ENCODE measurements at regions not wholly inside any gene's neighbourhood (a gene's known extent, or its start where the extent isn't known, plus 50 kb on each side); places are given as distances from the start of the nearest gene placed in this dataset.

DNA sequence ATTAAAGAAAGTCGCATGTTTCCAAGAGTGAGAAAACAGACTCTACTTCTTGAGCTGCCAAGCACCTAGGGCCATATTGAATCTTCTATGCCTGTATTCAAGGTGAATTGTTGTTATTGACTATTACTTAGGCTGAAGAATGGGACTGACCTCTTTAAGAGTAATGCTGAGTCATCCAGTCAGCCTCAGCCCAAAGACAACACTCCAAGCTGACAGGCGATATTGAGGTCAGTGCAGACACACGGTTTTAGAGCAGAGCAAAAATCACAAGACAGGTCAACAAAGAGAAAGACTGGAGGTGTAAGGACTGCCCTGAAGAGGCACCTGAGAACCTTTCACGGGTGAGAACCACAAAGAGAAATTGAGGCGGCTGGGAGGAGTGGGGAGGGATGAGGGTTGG is 146.9 kb downstream of the MIS18A start:
- WGBS, 2 donors = 59 to 72% methylated on average over 5 of the region's 5 CpGs
- no peaks in the 10 kb centered on the region for H3K9me3 ChIP-seq
- H3K4me3 ChIP-seq = no peak overlapping the region
- no peak overlapping the region for H3K27ac ChIP-seq
- intact Hi-C loops (cut with DNase I) = no loop called here
- no peak for TF ChIP-seq POLR2A (IDR thresholded peaks at IDR 0.05)
- TF ChIP-seq, protein P1, sequence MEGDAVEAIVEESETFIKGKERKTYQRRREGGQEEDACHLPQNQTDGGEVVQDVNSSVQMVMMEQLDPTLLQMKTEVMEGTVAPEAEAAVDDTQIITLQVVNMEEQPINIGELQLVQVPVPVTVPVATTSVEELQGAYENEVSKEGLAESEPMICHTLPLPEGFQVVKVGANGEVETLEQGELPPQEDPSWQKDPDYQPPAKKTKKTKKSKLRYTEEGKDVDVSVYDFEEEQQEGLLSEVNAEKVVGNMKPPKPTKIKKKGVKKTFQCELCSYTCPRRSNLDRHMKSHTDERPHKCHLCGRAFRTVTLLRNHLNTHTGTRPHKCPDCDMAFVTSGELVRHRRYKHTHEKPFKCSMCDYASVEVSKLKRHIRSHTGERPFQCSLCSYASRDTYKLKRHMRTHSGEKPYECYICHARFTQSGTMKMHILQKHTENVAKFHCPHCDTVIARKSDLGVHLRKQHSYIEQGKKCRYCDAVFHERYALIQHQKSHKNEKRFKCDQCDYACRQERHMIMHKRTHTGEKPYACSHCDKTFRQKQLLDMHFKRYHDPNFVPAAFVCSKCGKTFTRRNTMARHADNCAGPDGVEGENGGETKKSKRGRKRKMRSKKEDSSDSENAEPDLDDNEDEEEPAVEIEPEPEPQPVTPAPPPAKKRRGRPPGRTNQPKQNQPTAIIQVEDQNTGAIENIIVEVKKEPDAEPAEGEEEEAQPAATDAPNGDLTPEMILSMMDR (IDR thresholded peaks at IDR 0.05) = no peak
- H3K27me3 ChIP-seq = peaks cover 0 to 7% (median 0%) of the 10 kb centered on the region in 4 donors
- no peak for DNase-seq
- peaks cover 6 to 29% (median 19%) of the 10 kb centered on the region in 3 donors for H3K4me1 ChIP-seq
- H3K36me3 ChIP-seq = no peaks in the 10 kb centered on the region

DNA sequence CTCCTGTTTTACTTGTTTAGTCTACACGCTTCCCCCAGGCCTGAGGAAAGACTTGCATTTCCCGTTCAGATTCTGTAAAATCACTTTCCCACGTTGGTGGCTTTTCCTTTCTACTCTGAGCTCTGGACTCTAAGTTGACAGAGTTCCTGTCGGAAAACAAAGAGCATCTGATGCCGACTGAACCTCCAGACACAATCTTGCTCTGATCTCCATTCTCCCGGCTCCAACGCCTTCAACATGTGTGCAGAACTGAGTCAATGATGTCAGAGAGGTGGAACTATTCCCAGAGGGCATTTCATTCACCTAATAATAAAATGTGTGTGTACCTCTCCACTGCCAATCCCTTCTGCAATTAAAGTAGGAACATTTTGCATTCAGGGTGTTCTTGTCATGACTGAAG is 147.7 kb downstream of the MIS18A start:
- Histone ChIP-seq H3K9me3 (no peaks in the 10 kb centered on the region), H3K4me1 (peaks cover 6 to 23% (median 17%) of the 10 kb centered on the region in 3 donors), H3K27ac (no peak overlapping the region), H3K4me3 (no peak overlapping the region), H3K36me3 (no peaks in the 10 kb centered on the region), H3K27me3 (peaks cover 0 to 7% (median 0%) of the 10 kb centered on the region in 4 donors)
- DNase-seq = no peak
- TF ChIP-seq, protein P1 (IDR thresholded peaks at IDR 0.05) = no peak
- no peak for TF ChIP-seq POLR2A (IDR thresholded peaks at IDR 0.05)
- 48 to 62% methylated on average over 6 to 7 of the region's 7 CpGs for WGBS, 2 donors
- intact Hi-C loops (cut with DNase I) = no loop called here

DNA sequence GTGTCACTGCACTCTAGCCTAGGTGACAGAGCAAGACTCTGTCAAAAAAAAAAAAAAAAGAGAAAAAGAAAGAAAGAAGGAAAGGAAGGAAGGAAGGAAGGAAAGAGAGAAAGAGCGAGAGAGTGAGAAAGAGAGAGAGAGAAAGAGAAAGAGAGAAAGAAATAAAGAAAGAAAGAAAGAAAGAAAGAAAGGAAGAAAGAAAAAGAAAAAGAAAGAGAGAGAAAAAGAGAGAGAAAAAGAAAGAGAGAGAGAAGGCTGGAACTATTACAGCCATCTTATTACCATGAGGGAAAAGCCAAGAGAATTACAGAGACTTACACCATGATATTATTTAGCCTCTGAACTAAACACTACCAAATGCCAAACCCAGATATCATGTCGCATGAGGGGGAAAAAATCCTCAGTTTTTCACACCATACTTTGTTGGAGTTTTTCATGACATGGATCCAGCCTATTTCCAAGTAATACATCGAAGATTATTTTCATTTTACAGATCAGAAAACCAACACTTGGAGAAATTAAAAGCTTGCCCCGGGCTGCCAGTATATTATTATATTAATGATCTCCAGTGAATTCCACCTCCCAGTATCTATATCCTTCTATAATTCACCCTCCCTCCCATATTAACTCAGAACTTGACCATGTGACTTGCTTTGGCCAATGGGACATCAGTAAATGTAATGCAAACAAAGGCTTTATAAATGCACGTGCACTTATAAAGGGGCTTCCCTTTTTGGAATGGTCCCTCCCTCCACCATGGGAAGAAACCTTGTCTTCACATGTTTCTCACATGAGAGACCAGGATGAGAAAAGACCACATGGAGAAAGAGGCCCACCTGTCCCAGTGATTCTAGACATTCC is 148.6 kb downstream of the MIS18A start:
- 75 to 79% methylated on average over 5 of the region's 5 CpGs for WGBS, 2 donors
- TF ChIP-seq, protein P1 (IDR thresholded peaks at IDR 0.05) = no peak
- TF ChIP-seq POLR2A (IDR thresholded peaks at IDR 0.05) = no peak

DNA sequence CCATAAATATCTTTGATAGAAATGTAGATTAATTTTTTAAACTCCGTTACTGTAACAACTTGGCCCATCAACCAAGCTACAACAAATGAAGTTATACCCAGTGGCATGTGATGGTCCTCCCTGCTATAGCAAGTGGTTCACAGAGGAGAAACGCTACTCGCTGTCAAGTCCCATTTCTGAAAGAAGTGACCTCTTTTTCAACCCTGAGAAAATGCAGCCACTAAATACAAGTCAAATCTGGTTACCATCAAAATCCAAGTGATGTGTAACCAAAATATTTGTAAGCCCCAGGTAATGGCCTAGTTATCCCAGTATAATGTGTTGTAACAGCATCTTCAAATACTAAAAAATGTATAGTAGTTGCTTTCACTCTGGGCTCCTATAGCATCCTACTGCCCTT is 151.8 kb downstream of the MIS18A start:
- Histone ChIP-seq H3K27ac (no peak overlapping the region), H3K4me1 (peaks cover 0 to 5% (median 4%) of the 10 kb centered on the region in 3 donors), H3K27me3 (peaks cover 0 to 4% (median 0%) of the 10 kb centered on the region in 4 donors), H3K36me3 (no peaks in the 10 kb centered on the region), H3K9me3 (peaks cover 0 to 7% (median 5%) of the 10 kb centered on the region in 3 donors), H3K4me3 (no peak overlapping the region)
- DNase-seq = no peak
- TF ChIP-seq POLR2A (IDR thresholded peaks at IDR 0.05) = no peak
- TF ChIP-seq, protein P1 (IDR thresholded peaks at IDR 0.05) = no peak
- intact Hi-C loops (cut with DNase I) = no loop called here
- 78 to 82% methylated on average over 3 of the region's 3 CpGs for WGBS, 2 donors

More for the DNA sequence above, 148.6 kb downstream of the MIS18A start:
- H3K27me3 ChIP-seq = peaks cover 0 to 7% (median 0%) of the 10 kb centered on the region in 4 donors
- H3K36me3 ChIP-seq = no peaks in the 10 kb centered on the region
- peaks cover 0 to 14% (median 7%) of the 10 kb centered on the region in 3 donors for H3K4me1 ChIP-seq
- H3K4me3 ChIP-seq = no peak overlapping the region
- DNase-seq = no peak
- intact Hi-C loops (cut with DNase I) = no loop called here
- H3K27ac ChIP-seq = no peak overlapping the region
- H3K9me3 ChIP-seq = no peaks in the 10 kb centered on the region

DNA sequence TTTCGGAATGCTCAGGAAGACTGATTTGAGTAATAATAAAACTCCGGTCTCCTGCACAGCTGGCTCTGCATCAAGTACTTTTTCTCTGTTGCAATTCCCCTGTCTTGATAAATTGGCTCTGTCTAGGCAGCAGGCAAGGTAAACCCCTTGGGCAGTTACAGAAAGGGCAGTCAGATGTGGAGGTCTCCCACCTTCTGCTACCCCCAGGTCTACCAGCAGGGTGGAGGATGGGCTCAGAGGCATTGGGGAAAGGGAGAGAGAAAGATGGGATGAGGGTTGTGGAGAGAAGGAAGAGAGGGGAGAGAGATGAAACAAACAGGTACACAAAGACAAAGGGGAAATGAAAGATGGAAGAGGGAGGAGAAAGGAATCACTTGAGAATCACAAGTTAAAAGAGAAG is 156.8 kb downstream of the MIS18A start:
- intact Hi-C loops (cut with DNase I) = no loop called here
- H3K4me1 ChIP-seq = no peaks in the 10 kb centered on the region
- WGBS, 2 donors = 81 to 86% methylated on average over 2 of the region's 2 CpGs

More for the DNA sequence above, 156.8 kb downstream of the MIS18A start:
- Histone ChIP-seq H3K27me3 (peaks cover 0 to 10% (median 0%) of the 10 kb centered on the region in 4 donors), H3K9me3 (peaks cover 0 to 13% (median 11%) of the 10 kb centered on the region in 3 donors), H3K4me3 (no peak overlapping the region), H3K36me3 (no peaks in the 10 kb centered on the region), H3K27ac (no peak overlapping the region)
- no peak for TF ChIP-seq POLR2A (IDR thresholded peaks at IDR 0.05)
- TF ChIP-seq, protein P1 (IDR thresholded peaks at IDR 0.05) = no peak
- DNase-seq = no peak
